ENCODE measurements at regions not wholly inside any gene's neighbourhood (a gene's known extent, or its start where the extent isn't known, plus 50 kb on each side); places are given as distances from the start of the nearest gene placed in this dataset.

GRCh38 chr18:45156946-45157345, 458.3 kb upstream of the SLC14A2 start:
- no peaks in the 10 kb centered on the region for H3K4me1 ChIP-seq (ENCODE audit: insufficient read depth, low read length)
- H3K4me3 ChIP-seq (ENCODE audit: low read length): no peak overlapping the region
- no peaks in the 10 kb centered on the region for H3K36me3 ChIP-seq (ENCODE audit: insufficient read depth, low read length)
- no peaks in the 10 kb centered on the region for H3K27me3 ChIP-seq (ENCODE audit: insufficient read depth, low read length)
- no peak overlapping the region for H3K27ac ChIP-seq (ENCODE audit: low read depth, low read length)
- H3K9ac ChIP-seq (ENCODE audit: low read depth, low read length): no peak overlapping the region
- no peaks in the 10 kb centered on the region for H3K9me3 ChIP-seq (ENCODE audit: insufficient read depth, low read depth, low read length)
- WGBS: 99% methylated on average over 3 of the region's 3 CpGs

GRCh38 chr18:45157576-45157975, 457.7 kb upstream of the SLC14A2 start:
- H3K4me3 ChIP-seq (ENCODE audit: low read length): no peak overlapping the region
- H3K27ac ChIP-seq (ENCODE audit: low read depth, low read length): no peak overlapping the region
- WGBS: no CpG with 5 or more reads among the region's 1 CpG
- H3K9me3 ChIP-seq (ENCODE audit: insufficient read depth, low read depth, low read length): no peaks in the 10 kb centered on the region
- no peaks in the 10 kb centered on the region for H3K4me1 ChIP-seq (ENCODE audit: insufficient read depth, low read length)
- H3K36me3 ChIP-seq (ENCODE audit: insufficient read depth, low read length): no peaks in the 10 kb centered on the region
- H3K27me3 ChIP-seq (ENCODE audit: insufficient read depth, low read length): no peaks in the 10 kb centered on the region
- H3K9ac ChIP-seq (ENCODE audit: low read depth, low read length): no peak overlapping the region

GRCh38 chr18:45161850-45162249, 453.4 kb upstream of the SLC14A2 start:
- Histone ChIP-seq H3K36me3 (ENCODE audit: insufficient read depth, low read length) (no peaks in the 10 kb centered on the region), H3K27ac (ENCODE audit: low read depth, low read length) (no peak overlapping the region), H3K27me3 (ENCODE audit: insufficient read depth, low read length) (no peaks in the 10 kb centered on the region), H3K4me3 (ENCODE audit: low read length) (no peak overlapping the region), H3K9ac (ENCODE audit: low read depth, low read length) (no peak overlapping the region), H3K4me1 (ENCODE audit: insufficient read depth, low read length) (no peaks in the 10 kb centered on the region), H3K9me3 (ENCODE audit: insufficient read depth, low read depth, low read length) (no peaks in the 10 kb centered on the region)
- whole genome bisulfite sequencing: 80% methylated on average over 6 of the region's 6 CpGs

GRCh38 chr18:45163871-45164270, 451.4 kb upstream of the SLC14A2 start:
- Histone ChIP-seq H3K27ac (ENCODE audit: low read depth, low read length) (no peak overlapping the region), H3K4me1 (ENCODE audit: insufficient read depth, low read length) (no peaks in the 10 kb centered on the region), H3K4me3 (ENCODE audit: low read length) (no peak overlapping the region), H3K27me3 (ENCODE audit: insufficient read depth, low read length) (no peaks in the 10 kb centered on the region), H3K9ac (ENCODE audit: low read depth, low read length) (no peak overlapping the region), H3K36me3 (ENCODE audit: insufficient read depth, low read length) (no peaks in the 10 kb centered on the region), H3K9me3 (ENCODE audit: insufficient read depth, low read depth, low read length) (no peaks in the 10 kb centered on the region)
- 93% methylated on average over 2 of the region's 2 CpGs for WGBS

GRCh38 chr18:45164551-45164950, 450.7 kb upstream of the SLC14A2 start:
- Histone ChIP-seq H3K27ac (ENCODE audit: low read depth, low read length) (no peak overlapping the region), H3K36me3 (ENCODE audit: insufficient read depth, low read length) (no peaks in the 10 kb centered on the region), H3K9ac (ENCODE audit: low read depth, low read length) (no peak overlapping the region), H3K9me3 (ENCODE audit: insufficient read depth, low read depth, low read length) (no peaks in the 10 kb centered on the region), H3K27me3 (ENCODE audit: insufficient read depth, low read length) (no peaks in the 10 kb centered on the region), H3K4me3 (ENCODE audit: low read length) (no peak overlapping the region), H3K4me1 (ENCODE audit: insufficient read depth, low read length) (no peaks in the 10 kb centered on the region)
- 100% methylated on average over 1 of the region's 1 CpG for WGBS

- Histone ChIP-seq H3K4me3 (ENCODE audit: low read length) (no peak overlapping the region), H3K9me3 (ENCODE audit: insufficient read depth, low read depth, low read length) (no peaks in the 10 kb centered on the region), H3K9ac (ENCODE audit: low read depth, low read length) (no peak overlapping the region), H3K4me1 (ENCODE audit: insufficient read depth, low read length) (no peaks in the 10 kb centered on the region), H3K27me3 (ENCODE audit: insufficient read depth, low read length) (no peaks in the 10 kb centered on the region), H3K36me3 (ENCODE audit: insufficient read depth, low read length) (no peaks in the 10 kb centered on the region), H3K27ac (ENCODE audit: low read depth, low read length) (no peak overlapping the region)
These were observed 450.0 kb upstream of the SLC14A2 start for GRCh38 chr18:45165176-45165713.

GRCh38 chr18:45165871-45166270, 449.4 kb upstream of the SLC14A2 start:
- H3K9ac ChIP-seq (ENCODE audit: low read depth, low read length): no peak overlapping the region
- WGBS: 92% methylated on average over 3 of the region's 3 CpGs
- no peaks in the 10 kb centered on the region for H3K9me3 ChIP-seq (ENCODE audit: insufficient read depth, low read depth, low read length)
- no peaks in the 10 kb centered on the region for H3K4me1 ChIP-seq (ENCODE audit: insufficient read depth, low read length)
- H3K27me3 ChIP-seq (ENCODE audit: insufficient read depth, low read length): no peaks in the 10 kb centered on the region
- H3K27ac ChIP-seq (ENCODE audit: low read depth, low read length): no peak overlapping the region
- H3K4me3 ChIP-seq (ENCODE audit: low read length): no peak overlapping the region
- no peaks in the 10 kb centered on the region for H3K36me3 ChIP-seq (ENCODE audit: insufficient read depth, low read length)

- H3K9me3 ChIP-seq (ENCODE audit: insufficient read depth, low read depth, low read length): no peaks in the 10 kb centered on the region
- no peak overlapping the region for H3K9ac ChIP-seq (ENCODE audit: low read depth, low read length)
- WGBS: 95% methylated on average over 5 of the region's 5 CpGs
- H3K27ac ChIP-seq (ENCODE audit: low read depth, low read length): no peak overlapping the region
- no peaks in the 10 kb centered on the region for H3K36me3 ChIP-seq (ENCODE audit: insufficient read depth, low read length)
- H3K27me3 ChIP-seq (ENCODE audit: insufficient read depth, low read length): no peaks in the 10 kb centered on the region
- no peaks in the 10 kb centered on the region for H3K4me1 ChIP-seq (ENCODE audit: insufficient read depth, low read length)
- no peak overlapping the region for H3K4me3 ChIP-seq (ENCODE audit: low read length)
These were observed 448.9 kb upstream of the SLC14A2 start for GRCh38 chr18:45166341-45166835.

GRCh38 chr18:45166836-45167551, 448.3 kb upstream of the SLC14A2 start:
- Histone ChIP-seq H3K27me3 (ENCODE audit: insufficient read depth, low read length) (no peaks in the 10 kb centered on the region), H3K9me3 (ENCODE audit: insufficient read depth, low read depth, low read length) (no peaks in the 10 kb centered on the region), H3K36me3 (ENCODE audit: insufficient read depth, low read length) (no peaks in the 10 kb centered on the region), H3K9ac (ENCODE audit: low read depth, low read length) (no peak overlapping the region), H3K4me1 (ENCODE audit: insufficient read depth, low read length) (no peaks in the 10 kb centered on the region), H3K4me3 (ENCODE audit: low read length) (no peak overlapping the region), H3K27ac (ENCODE audit: low read depth, low read length) (no peak overlapping the region)
- WGBS: 82% methylated on average over 4 of the region's 5 CpGs

- Histone ChIP-seq H3K27me3 (ENCODE audit: insufficient read depth, low read length) (no peaks in the 10 kb centered on the region), H3K9ac (ENCODE audit: low read depth, low read length) (no peak overlapping the region)
These were observed 447.5 kb upstream of the SLC14A2 start for GRCh38 chr18:45167631-45168280.

GRCh38 chr18:45168866-45169600, 446.2 kb upstream of the SLC14A2 start:
- no peak overlapping the region for H3K4me3 ChIP-seq (ENCODE audit: low read length)
- H3K27me3 ChIP-seq (ENCODE audit: insufficient read depth, low read length): no peaks in the 10 kb centered on the region
- no peaks in the 10 kb centered on the region for H3K36me3 ChIP-seq (ENCODE audit: insufficient read depth, low read length)
- H3K4me1 ChIP-seq (ENCODE audit: insufficient read depth, low read length): no peaks in the 10 kb centered on the region
- H3K9ac ChIP-seq (ENCODE audit: low read depth, low read length): no peak overlapping the region
- WGBS: 96% methylated on average over 2 of the region's 2 CpGs
- no peaks in the 10 kb centered on the region for H3K9me3 ChIP-seq (ENCODE audit: insufficient read depth, low read depth, low read length)
- H3K27ac ChIP-seq (ENCODE audit: low read depth, low read length): no peak overlapping the region

More at GRCh38 chr18:45167631-45168280, 447.5 kb upstream of the SLC14A2 start:
- no peak overlapping the region for H3K27ac ChIP-seq (ENCODE audit: low read depth, low read length)
- H3K36me3 ChIP-seq (ENCODE audit: insufficient read depth, low read length): no peaks in the 10 kb centered on the region
- WGBS: 86% methylated on average over 5 of the region's 6 CpGs
- no peaks in the 10 kb centered on the region for H3K9me3 ChIP-seq (ENCODE audit: insufficient read depth, low read depth, low read length)
- no peak overlapping the region for H3K4me3 ChIP-seq (ENCODE audit: low read length)
- no peaks in the 10 kb centered on the region for H3K4me1 ChIP-seq (ENCODE audit: insufficient read depth, low read length)
